Fibroblast of mammary gland (primary cell): ENCODE measurements at regions not wholly inside any gene's neighbourhood (a gene's known extent, or its start where the extent isn't known, plus 50 kb on each side); places are given as distances from the start of the nearest gene placed in this dataset.

Source experiments
- DNase-seq: peaks from one replicate; pipeline ENCODE4 v3.0.0-alpha.2; 2010; ENCODE audit warnings: low read depth
- H3K4me3 ChIP-seq: 2 replicates; pipeline ENCODE4 v1.5.1; 2011; ENCODE audit warnings: low read depth, mild to moderate bottlenecking, low read length, moderate library complexity; ENCODE audit not compliant: control insufficient read depth
- CTCF ChIP-seq: conservative IDR thresholded peaks from 2 replicates; pipeline ENCODE4 v1.5.1; 2011; ENCODE audit warnings: low read depth, low read length, inconsistent platforms; ENCODE audit not compliant: control insufficient read depth, insufficient read depth

GRCh38 chr3:153442386-153442785 is 280.4 kb downstream of the RAP2B start:
- no peak for TF ChIP-seq CTCF
- H3K4me3 ChIP-seq = no peak overlapping the region
- DNase-seq = peak; percentile 42

- TF ChIP-seq CTCF = no peak
- no peak for DNase-seq
- no peak overlapping the region for H3K4me3 ChIP-seq
Measured at GRCh38 chr3:153442799-153443487, 280.9 kb downstream of the RAP2B start.

GRCh38 chr3:153443961-153444360 is 281.9 kb downstream of the RAP2B start:
- DNase-seq = peak; percentile 32
- H3K4me3 ChIP-seq = no peak overlapping the region
- TF ChIP-seq CTCF = peak; percentile 35

- no peak overlapping the region for H3K4me3 ChIP-seq
- TF ChIP-seq CTCF = no peak
- DNase-seq = no peak
Measured at GRCh38 chr3:153445817-153446216, 283.8 kb downstream of the RAP2B start.

- no peak for TF ChIP-seq CTCF
- no peak overlapping the region for H3K4me3 ChIP-seq
- no peak for DNase-seq
Measured at GRCh38 chr3:153448151-153448829, 286.3 kb downstream of the RAP2B start.

- no peak for DNase-seq
- TF ChIP-seq CTCF = no peak
- no peak overlapping the region for H3K4me3 ChIP-seq
Measured at GRCh38 chr3:153456833-153457545, 295.0 kb downstream of the RAP2B start.
